HepG2 (cell line): ENCODE measurements at regions not wholly inside any gene's neighbourhood (a gene's known extent, or its start where the extent isn't known, plus 50 kb on each side); places are given as distances from the start of the nearest gene placed in this dataset.

Source experiments
- ATAC-seq: fragments of 200-7000 bp; cut with Tn5 transposase; 3 replicates; pipeline ENCODE4 v1.9.1; 2020; ENCODE audit warnings: mild to moderate bottlenecking, moderate library complexity
- BruUV-seq: library from RNA; stranded (reverse); fragments of 400-500 nt; replicated peaks from 2 replicates; lab custom pipeline; 2021; lab: Mats Ljungman, UMichigan
- CTCF ChIA-PET: fragments of 300-600 bp; formaldehyde crosslinking; extraction: SDS; loops from one replicate; lab custom pipeline; 2021; ENCODE audit warnings: low total read pairs, inconsistent platforms, low intra/inter-chr PET ratio; lab: Yijun Ruan, JAX
- POLR2A ChIA-PET: fragments of 350-600 bp; sonication (Branson Sonifier 250); formaldehyde crosslinking; loops from one replicate; lab custom pipeline; 2020; ENCODE audit warnings: antibody characterized with exemption, inconsistent platforms; lab: Yijun Ruan, JAX
- DNase-seq: peaks from one replicate; pipeline ENCODE4 v3.0.0-alpha.2; 2015; ENCODE audit warnings: low spot score
- FAIRE-seq: peaks from 3 replicates; lab custom pipeline; 2011; peaks lifted over from hg19 to GRCh38; lab: Jason Lieb, UNC
- H2AFZ ChIP-seq: one replicate; pipeline ENCODE4 v1.6.1; 2011; ENCODE audit warnings: low read length, inconsistent platforms
- H3K27ac ChIP-seq: fragments of 300-600 bp; 3 replicates; pipeline ENCODE4 v1.8.0; 2011; ENCODE audit warnings: mixed run types, mild to moderate bottlenecking, mixed read lengths, low read length, inconsistent platforms; ENCODE audit not compliant: insufficient read depth; ENCODE audit errors: extremely low read length
- H3K27me3 ChIP-seq, 2 experiments: fragments of 200-600 bp in 1 of 2; 2 replicates in 1 of 2; 3 replicates in 1 of 2; pipeline versions ENCODE4 v1.6.0 to v1.8.0; 2011; ENCODE audit warnings: low read length in 2 of 2, mild to moderate bottlenecking in 2 of 2, moderate library complexity in 2 of 2, inconsistent platforms in 1 of 2; ENCODE audit not compliant: insufficient read depth in 2 of 2, control insufficient read depth in 1 of 2
- H3K36me3 ChIP-seq, 2 experiments: fragments of 200-600 bp in 1 of 2; replicated peaks in 1 of 2; 2 replicates in 1 of 2; 3 replicates in 1 of 2; pipeline versions ENCODE4 v1.5.1 to v1.8.0; 2011; ENCODE audit warnings: low read length in 2 of 2, inconsistent platforms in 1 of 2; ENCODE audit not compliant: insufficient read depth in 2 of 2, control insufficient read depth in 1 of 2
- H3K4me1 ChIP-seq: 2 replicates; pipeline ENCODE4 v1.5.1; 2012; ENCODE audit warnings: low read length, inconsistent platforms; ENCODE audit not compliant: insufficient read depth
- H3K4me2 ChIP-seq: 2 replicates; pipeline ENCODE4 v1.6.0; 2011; ENCODE audit warnings: low read depth, low read length, inconsistent platforms
- H3K4me3 ChIP-seq, 3 experiments: fragments of 200-600 bp in 1 of 3; sonication (generic), shearing (Covaris generic) in 1 of 3; replicated peaks in 1 of 3; 2 replicates each; pipeline ENCODE4 v1.5.1; 2011 to 2016; ENCODE audit warnings: low read length in 3 of 3, inconsistent platforms in 2 of 3, low read depth in 2 of 3, mild to moderate bottlenecking in 2 of 3, control low read depth in 1 of 3, mixed read lengths in 1 of 3; ENCODE audit not compliant: insufficient read depth in 1 of 3
- H3K79me2 ChIP-seq: one replicate; pipeline ENCODE4 v1.6.1; 2011; ENCODE audit warnings: low read length, inconsistent platforms; ENCODE audit not compliant: insufficient read depth
- H3K9ac ChIP-seq: 2 replicates; pipeline ENCODE4 v1.6.0; 2011; ENCODE audit warnings: mild to moderate bottlenecking, low read depth, low read length, inconsistent platforms; ENCODE audit not compliant: insufficient read depth
- H3K9me3 ChIP-seq: 2 replicates; pipeline ENCODE4 v1.5.1; 2012; ENCODE audit warnings: mild to moderate bottlenecking, low read length
- H4K20me1 ChIP-seq: 2 replicates; pipeline ENCODE4 v1.6.0; 2011; ENCODE audit warnings: inconsistent platforms, mild to moderate bottlenecking, low read length, moderate library complexity; ENCODE audit not compliant: insufficient read depth
- SOX5 ChIP-seq: IDR thresholded peaks from 2 replicates; pipeline ENCODE4 v1.6.1; 2016; ENCODE audit warnings: borderline replicate concordance
- ZNF615 ChIP-seq: sonication (generic); formaldehyde crosslinking; IDR thresholded peaks from 2 replicates; pipeline ENCODE4 v1.5.0; 2020; ENCODE audit warnings: mild to moderate bottlenecking, missing genetic modification reagents, borderline replicate concordance
- ZNF616 ChIP-seq: sonication (generic); formaldehyde crosslinking; IDR thresholded peaks from 2 replicates; pipeline ENCODE4 v1.5.0; 2020; ENCODE audit warnings: low read depth, mild to moderate bottlenecking, missing genetic modification reagents
- WGBS: methylation state at CpG from one replicate; pipeline ENCODE4 v1.1.6; 2017; ENCODE audit warnings: low lambda C conversion rate; 5-methylcytosine and 5-hydroxymethylcytosine counted together
- in situ Hi-C: cut with HindIII; loops from 2 replicates; pipeline ENCODE4 v1.10.0; 2017; ENCODE audit warnings: low pct_unique_long_range_greater_than_20kb; ENCODE audit not compliant: extremely low pct_ligation_motif_present
- intact Hi-C: fragments of 100-400 bp; cut with micrococcal nuclease; formaldehyde crosslinking; loops from one replicate; pipeline ENCODE4 v1.10.0; 2022; ENCODE audit not compliant: unreplicated experiment
- TF ChIP-seq, protein P1 (sequence below): sonication (generic); formaldehyde crosslinking; IDR thresholded peaks from 2 replicates; pipeline ENCODE4 v1.4.0; 2020; ENCODE audit warnings: mild to moderate bottlenecking, missing genetic modification reagents
- TF ChIP-seq, protein P2 (sequence below): sonication (generic); formaldehyde crosslinking; IDR thresholded peaks from 2 replicates; pipeline ENCODE4 v1.5.0; 2020; ENCODE audit warnings: mild to moderate bottlenecking, missing genetic modification reagents, borderline replicate concordance
- TF ChIP-seq, protein P3 (sequence below): sonication (generic); formaldehyde crosslinking; IDR thresholded peaks from 2 replicates; pipeline ENCODE4 v1.9.0; 2022; ENCODE audit warnings: missing genetic modification reagents, mild to moderate bottlenecking, borderline replicate concordance

DNA sequence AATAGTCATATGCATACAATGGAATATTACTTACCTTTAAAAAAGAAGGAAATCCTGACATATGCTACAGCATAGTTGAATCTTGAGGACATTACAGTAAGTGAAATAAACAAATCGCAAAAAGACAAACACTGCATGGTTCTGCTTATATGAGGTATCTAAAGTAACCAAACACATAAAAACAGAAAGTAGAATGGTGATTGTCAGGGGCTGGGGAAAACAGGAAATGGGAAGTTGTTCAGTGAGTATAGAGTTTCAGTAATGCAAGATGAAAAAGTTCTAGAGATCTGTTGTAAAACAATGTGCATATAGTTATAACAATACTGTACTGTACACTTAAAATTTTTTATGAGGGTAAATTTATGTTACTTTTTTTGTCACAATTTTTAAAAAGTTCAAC lies 219.4 kb downstream of the KLF5 start:
- in situ Hi-C loops (no loop called here), intact Hi-C loops (no loop called here)
- Histone ChIP-seq H4K20me1 (no peaks in the 10 kb centered on the region), H2AFZ (no peak overlapping the region), H3K27me3 (no peaks in the 10 kb centered on the region; a peak in 1 of 5 replicates), H3K27ac (no peak overlapping the region), H3K79me2 (no peaks in the 10 kb centered on the region), H3K9ac (no peak overlapping the region), H3K4me2 (no peak overlapping the region), H3K4me1 (no peaks in the 10 kb centered on the region), H3K4me3 (no peak overlapping the region), H3K36me3 (no peaks in the 10 kb centered on the region), H3K9me3 (no peaks in the 10 kb centered on the region)
- TF ChIP-seq, protein P1, sequence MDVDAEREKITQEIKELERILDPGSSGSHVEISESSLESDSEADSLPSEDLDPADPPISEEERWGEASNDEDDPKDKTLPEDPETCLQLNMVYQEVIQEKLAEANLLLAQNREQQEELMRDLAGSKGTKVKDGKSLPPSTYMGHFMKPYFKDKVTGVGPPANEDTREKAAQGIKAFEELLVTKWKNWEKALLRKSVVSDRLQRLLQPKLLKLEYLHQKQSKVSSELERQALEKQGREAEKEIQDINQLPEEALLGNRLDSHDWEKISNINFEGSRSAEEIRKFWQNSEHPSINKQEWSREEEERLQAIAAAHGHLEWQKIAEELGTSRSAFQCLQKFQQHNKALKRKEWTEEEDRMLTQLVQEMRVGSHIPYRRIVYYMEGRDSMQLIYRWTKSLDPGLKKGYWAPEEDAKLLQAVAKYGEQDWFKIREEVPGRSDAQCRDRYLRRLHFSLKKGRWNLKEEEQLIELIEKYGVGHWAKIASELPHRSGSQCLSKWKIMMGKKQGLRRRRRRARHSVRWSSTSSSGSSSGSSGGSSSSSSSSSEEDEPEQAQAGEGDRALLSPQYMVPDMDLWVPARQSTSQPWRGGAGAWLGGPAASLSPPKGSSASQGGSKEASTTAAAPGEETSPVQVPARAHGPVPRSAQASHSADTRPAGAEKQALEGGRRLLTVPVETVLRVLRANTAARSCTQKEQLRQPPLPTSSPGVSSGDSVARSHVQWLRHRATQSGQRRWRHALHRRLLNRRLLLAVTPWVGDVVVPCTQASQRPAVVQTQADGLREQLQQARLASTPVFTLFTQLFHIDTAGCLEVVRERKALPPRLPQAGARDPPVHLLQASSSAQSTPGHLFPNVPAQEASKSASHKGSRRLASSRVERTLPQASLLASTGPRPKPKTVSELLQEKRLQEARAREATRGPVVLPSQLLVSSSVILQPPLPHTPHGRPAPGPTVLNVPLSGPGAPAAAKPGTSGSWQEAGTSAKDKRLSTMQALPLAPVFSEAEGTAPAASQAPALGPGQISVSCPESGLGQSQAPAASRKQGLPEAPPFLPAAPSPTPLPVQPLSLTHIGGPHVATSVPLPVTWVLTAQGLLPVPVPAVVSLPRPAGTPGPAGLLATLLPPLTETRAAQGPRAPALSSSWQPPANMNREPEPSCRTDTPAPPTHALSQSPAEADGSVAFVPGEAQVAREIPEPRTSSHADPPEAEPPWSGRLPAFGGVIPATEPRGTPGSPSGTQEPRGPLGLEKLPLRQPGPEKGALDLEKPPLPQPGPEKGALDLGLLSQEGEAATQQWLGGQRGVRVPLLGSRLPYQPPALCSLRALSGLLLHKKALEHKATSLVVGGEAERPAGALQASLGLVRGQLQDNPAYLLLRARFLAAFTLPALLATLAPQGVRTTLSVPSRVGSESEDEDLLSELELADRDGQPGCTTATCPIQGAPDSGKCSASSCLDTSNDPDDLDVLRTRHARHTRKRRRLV (CRISPR knock-in tag) = no peak
- TF ChIP-seq ZNF616 (CRISPR knock-in tag) = no peak
- TF ChIP-seq, protein P2, sequence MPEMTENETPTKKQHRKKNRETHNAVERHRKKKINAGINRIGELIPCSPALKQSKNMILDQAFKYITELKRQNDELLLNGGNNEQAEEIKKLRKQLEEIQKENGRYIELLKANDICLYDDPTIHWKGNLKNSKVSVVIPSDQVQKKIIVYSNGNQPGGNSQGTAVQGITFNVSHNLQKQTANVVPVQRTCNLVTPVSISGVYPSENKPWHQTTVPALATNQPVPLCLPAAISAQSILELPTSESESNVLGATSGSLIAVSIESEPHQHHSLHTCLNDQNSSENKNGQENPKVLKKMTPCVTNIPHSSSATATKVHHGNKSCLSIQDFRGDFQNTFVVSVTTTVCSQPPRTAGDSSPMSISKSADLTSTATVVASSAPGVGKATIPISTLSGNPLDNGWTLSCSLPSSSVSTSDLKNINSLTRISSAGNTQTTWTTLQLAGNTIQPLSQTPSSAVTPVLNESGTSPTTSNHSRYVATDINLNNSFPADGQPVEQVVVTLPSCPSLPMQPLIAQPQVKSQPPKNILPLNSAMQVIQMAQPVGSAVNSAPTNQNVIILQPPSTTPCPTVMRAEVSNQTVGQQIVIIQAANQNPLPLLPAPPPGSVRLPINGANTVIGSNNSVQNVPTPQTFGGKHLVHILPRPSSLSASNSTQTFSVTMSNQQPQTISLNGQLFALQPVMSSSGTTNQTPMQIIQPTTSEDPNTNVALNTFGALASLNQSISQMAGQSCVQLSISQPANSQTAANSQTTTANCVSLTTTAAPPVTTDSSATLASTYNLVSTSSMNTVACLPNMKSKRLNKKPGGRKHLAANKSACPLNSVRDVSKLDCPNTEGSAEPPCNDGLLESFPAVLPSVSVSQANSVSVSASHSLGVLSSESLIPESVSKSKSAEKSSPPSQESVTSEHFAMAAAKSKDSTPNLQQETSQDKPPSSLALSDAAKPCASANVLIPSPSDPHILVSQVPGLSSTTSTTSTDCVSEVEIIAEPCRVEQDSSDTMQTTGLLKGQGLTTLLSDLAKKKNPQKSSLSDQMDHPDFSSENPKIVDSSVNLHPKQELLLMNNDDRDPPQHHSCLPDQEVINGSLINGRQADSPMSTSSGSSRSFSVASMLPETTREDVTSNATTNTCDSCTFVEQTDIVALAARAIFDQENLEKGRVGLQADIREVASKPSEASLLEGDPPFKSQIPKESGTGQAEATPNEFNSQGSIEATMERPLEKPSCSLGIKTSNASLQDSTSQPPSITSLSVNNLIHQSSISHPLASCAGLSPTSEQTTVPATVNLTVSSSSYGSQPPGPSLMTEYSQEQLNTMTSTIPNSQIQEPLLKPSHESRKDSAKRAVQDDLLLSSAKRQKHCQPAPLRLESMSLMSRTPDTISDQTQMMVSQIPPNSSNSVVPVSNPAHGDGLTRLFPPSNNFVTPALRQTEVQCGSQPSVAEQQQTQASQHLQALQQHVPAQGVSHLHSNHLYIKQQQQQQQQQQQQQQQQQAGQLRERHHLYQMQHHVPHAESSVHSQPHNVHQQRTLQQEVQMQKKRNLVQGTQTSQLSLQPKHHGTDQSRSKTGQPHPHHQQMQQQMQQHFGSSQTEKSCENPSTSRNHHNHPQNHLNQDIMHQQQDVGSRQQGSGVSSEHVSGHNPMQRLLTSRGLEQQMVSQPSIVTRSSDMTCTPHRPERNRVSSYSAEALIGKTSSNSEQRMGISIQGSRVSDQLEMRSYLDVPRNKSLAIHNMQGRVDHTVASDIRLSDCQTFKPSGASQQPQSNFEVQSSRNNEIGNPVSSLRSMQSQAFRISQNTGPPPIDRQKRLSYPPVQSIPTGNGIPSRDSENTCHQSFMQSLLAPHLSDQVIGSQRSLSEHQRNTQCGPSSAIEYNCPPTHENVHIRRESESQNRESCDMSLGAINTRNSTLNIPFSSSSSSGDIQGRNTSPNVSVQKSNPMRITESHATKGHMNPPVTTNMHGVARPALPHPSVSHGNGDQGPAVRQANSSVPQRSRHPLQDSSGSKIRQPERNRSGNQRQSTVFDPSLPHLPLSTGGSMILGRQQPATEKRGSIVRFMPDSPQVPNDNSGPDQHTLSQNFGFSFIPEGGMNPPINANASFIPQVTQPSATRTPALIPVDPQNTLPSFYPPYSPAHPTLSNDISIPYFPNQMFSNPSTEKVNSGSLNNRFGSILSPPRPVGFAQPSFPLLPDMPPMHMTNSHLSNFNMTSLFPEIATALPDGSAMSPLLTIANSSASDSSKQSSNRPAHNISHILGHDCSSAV (CRISPR knock-in tag) = no peak
- no peak for TF ChIP-seq SOX5 (CRISPR knock-in tag)
- TF ChIP-seq ZNF615 (CRISPR knock-in tag) = no peak
- TF ChIP-seq, protein P3, sequence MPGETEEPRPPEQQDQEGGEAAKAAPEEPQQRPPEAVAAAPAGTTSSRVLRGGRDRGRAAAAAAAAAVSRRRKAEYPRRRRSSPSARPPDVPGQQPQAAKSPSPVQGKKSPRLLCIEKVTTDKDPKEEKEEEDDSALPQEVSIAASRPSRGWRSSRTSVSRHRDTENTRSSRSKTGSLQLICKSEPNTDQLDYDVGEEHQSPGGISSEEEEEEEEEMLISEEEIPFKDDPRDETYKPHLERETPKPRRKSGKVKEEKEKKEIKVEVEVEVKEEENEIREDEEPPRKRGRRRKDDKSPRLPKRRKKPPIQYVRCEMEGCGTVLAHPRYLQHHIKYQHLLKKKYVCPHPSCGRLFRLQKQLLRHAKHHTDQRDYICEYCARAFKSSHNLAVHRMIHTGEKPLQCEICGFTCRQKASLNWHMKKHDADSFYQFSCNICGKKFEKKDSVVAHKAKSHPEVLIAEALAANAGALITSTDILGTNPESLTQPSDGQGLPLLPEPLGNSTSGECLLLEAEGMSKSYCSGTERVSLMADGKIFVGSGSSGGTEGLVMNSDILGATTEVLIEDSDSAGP (CRISPR knock-in tag) = no peak
- BruUV-seq = no TSS peak
- FAIRE-seq (no peak), DNase-seq (no peak), ATAC-seq (no peak)
- ChIA-PET POLR2A (no interaction called here), CTCF (no interaction called here)
- 92% methylated on average over 1 of the region's 1 CpG for WGBS
